Gastroesophageal sphincter (tissue), 4 donors: ENCODE measurements at regions not wholly inside any gene's neighbourhood (a gene's known extent, or its start where the extent isn't known, plus 50 kb on each side); places are given as distances from the start of the nearest gene placed in this dataset.

Experiments used
- ATAC-seq: fragments of 150-250 bp; one replicate; pipeline ENCODE4 v1.9.1; 2016; ENCODE audit warnings: mild to moderate bottlenecking, moderate library complexity
- H3K27ac ChIP-seq, 4 donors: fragments of 200-600 bp; sonication (generic) in 3 of 4; 1 replicate in 3 of 4; 2 replicates in 1 of 4; pipeline ENCODE4 v1.5.1; 2016 to 2019
- H3K27me3 ChIP-seq: fragments of 200-600 bp; sonication (generic); one replicate; pipeline ENCODE4 v1.5.1; 2019
- H3K36me3 ChIP-seq, 2 donors: fragments of 200-600 bp; sonication (generic); one replicate each; pipeline ENCODE4 v1.5.1; 2019; ENCODE audit warnings: control low read depth in 1 of 2
- H3K4me1 ChIP-seq, 3 donors: fragments of 200-600 bp; sonication (generic); 1 replicate in 2 of 3; 2 replicates in 1 of 3; pipeline ENCODE4 v1.5.1; 2016 to 2019; ENCODE audit warnings: control low read depth in 2 of 3
- H3K4me3 ChIP-seq, 2 donors: fragments of 200-600 bp; sonication (generic); one replicate each; pipeline ENCODE4 v1.5.1; 2019; ENCODE audit warnings: mild to moderate bottlenecking in 1 of 2, moderate library complexity in 1 of 2
- H3K9me3 ChIP-seq, 3 donors: fragments of 200-600 bp; sonication (generic); one replicate each; pipeline ENCODE4 v1.5.1; 2017 to 2019; ENCODE audit warnings: control low read depth in 2 of 3
- EP300 ChIP-seq: sonication (generic); formaldehyde crosslinking; IDR thresholded peaks from one replicate; pipeline ENCODE4 v1.6.1; 2017; ENCODE audit warnings: antibody characterized with exemption, mild to moderate bottlenecking
- POLR2A ChIP-seq, 2 donors: fragments of 450-650 bp; IDR thresholded peaks; one replicate each; pipeline ENCODE4 v1.6.1; 2017; ENCODE audit warnings: antibody characterized with exemption in 2 of 2, mild to moderate bottlenecking in 2 of 2, moderate library complexity in 1 of 2
- POLR2AphosphoS5 ChIP-seq: sonication (generic); formaldehyde crosslinking; IDR thresholded peaks from one replicate; pipeline ENCODE4 v1.6.1; 2017; ENCODE audit warnings: antibody characterized with exemption
- WGBS, 2 donors: methylation state at CpG; one replicate each; pipeline ENCODE4 v1.1.5; 2018; ENCODE audit warnings: low coverage in 1 of 2; 5-methylcytosine and 5-hydroxymethylcytosine counted together
- TF ChIP-seq, protein P1 (sequence below), 4 experiments: fragments of 200-600 bp in 2 of 4; fragments of 450-650 bp in 2 of 4; sonication (generic) in 1 of 4; IDR thresholded peaks; one replicate each; pipeline ENCODE4 v1.5.1; 2017 to 2019; ENCODE audit warnings: antibody characterized with exemption in 4 of 4, mild to moderate bottlenecking in 2 of 4, moderate library complexity in 2 of 4

DNA sequence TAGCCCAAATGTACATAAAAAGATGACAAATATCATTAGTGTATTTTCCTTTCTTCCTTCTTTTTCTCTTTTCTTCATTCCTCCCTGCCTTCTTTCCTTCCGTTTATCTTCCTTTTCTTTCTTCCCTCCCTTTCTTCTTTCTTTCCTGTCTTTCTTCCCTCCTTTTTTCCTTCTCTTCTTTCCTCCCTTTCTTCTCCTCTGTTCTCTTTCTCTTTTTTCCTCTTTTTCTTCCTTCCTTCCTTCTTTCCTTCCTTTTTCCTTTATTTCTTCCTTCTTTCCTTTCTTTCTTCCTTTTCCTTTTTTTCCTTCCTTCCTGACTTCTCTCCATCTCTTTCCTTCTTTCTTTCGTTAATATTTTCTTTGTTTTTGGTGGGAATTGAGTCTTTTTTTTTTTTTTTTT lies 256.9 kb upstream of the CNTNAP5 start:
- no peaks in the 10 kb centered on the region for H3K36me3 ChIP-seq
- H3K4me3 ChIP-seq: no peak overlapping the region
- WGBS, 2 donors: 93% methylated on average over 2 of the region's 2 CpGs; no CpG with 5 or more reads in 1 of the 2 donors
- no peaks in the 10 kb centered on the region for H3K27me3 ChIP-seq
- ATAC-seq: no peak
- no peaks in the 10 kb centered on the region for H3K9me3 ChIP-seq
- TF ChIP-seq POLR2A (IDR thresholded peaks at IDR 0.05) (no peak), POLR2AphosphoS5 (no peak), EP300 (no peak)
- TF ChIP-seq, protein P1, sequence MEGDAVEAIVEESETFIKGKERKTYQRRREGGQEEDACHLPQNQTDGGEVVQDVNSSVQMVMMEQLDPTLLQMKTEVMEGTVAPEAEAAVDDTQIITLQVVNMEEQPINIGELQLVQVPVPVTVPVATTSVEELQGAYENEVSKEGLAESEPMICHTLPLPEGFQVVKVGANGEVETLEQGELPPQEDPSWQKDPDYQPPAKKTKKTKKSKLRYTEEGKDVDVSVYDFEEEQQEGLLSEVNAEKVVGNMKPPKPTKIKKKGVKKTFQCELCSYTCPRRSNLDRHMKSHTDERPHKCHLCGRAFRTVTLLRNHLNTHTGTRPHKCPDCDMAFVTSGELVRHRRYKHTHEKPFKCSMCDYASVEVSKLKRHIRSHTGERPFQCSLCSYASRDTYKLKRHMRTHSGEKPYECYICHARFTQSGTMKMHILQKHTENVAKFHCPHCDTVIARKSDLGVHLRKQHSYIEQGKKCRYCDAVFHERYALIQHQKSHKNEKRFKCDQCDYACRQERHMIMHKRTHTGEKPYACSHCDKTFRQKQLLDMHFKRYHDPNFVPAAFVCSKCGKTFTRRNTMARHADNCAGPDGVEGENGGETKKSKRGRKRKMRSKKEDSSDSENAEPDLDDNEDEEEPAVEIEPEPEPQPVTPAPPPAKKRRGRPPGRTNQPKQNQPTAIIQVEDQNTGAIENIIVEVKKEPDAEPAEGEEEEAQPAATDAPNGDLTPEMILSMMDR (IDR thresholded peaks at IDR 0.05): no peak
- H3K27ac ChIP-seq: no peak overlapping the region
- no peaks in the 10 kb centered on the region for H3K4me1 ChIP-seq

DNA sequence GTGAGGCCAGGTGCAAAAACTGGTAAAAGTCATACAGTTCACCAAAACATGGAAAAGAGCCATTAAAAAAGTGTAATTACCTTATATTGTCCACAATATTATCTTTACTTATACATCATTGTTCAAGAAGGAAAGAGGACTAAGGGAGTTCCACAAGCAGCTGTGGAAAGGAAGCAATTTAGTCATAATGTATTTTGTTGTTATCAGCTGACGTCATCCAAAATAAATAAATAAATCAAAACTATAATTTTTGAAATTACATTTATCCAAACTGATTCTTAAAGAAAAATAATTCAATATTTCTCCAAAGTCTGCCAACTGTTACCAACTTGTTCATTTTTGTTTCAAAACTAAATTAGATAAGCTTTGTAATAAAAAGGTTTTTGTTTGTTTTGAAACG lies 256.1 kb upstream of the CNTNAP5 start:
- 61 to 88% methylated on average over 2 of the region's 2 CpGs for WGBS, 2 donors
- Histone ChIP-seq H3K36me3 (no peaks in the 10 kb centered on the region), H3K27ac (no peak overlapping the region), H3K9me3 (no peaks in the 10 kb centered on the region), H3K27me3 (no peaks in the 10 kb centered on the region), H3K4me3 (no peak overlapping the region), H3K4me1 (no peaks in the 10 kb centered on the region)
- no peak for TF ChIP-seq EP300
- TF ChIP-seq, protein P1 (IDR thresholded peaks at IDR 0.05): no peak
- no peak for TF ChIP-seq POLR2AphosphoS5
- no peak for TF ChIP-seq POLR2A (IDR thresholded peaks at IDR 0.05)
- ATAC-seq: no peak

DNA sequence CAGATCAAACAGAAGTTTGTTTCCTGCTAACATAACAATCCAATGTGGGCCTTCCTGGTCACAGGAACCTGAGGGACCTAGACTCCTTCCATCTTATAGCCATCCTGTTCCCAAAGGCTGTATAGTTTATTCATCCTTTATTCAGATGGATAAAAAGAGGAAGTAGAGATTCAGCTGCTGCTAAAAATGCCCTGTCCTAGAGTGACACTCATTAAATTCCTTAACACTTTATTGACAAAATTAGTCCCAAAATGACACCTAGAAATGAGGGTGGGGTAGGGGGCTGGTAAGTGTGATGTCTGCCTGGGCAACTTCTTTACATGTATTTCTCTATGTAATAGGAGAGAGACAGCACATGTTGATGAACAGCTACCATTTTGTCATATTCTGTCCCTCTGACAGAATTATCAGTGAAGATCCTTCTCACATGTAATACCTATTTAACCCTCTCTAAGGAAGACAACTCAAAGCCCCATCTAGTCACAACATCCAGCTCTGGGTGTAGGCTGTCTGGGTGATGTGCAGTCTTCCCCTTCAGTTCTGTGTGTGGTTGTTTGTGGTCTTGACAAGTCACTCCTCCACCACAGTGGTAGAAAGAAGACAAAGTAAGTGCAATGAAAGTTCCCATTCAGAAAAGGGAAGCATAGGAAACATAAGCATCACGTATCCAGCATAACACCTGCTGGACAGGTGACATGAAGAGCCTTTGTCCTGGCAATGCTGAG lies 253.9 kb upstream of the CNTNAP5 start:
- H3K9me3 ChIP-seq: no peaks in the 10 kb centered on the region
- H3K27ac ChIP-seq: no peak overlapping the region
- TF ChIP-seq POLR2A (IDR thresholded peaks at IDR 0.05): no peak
- TF ChIP-seq, protein P1 (IDR thresholded peaks at IDR 0.05): no peak
- TF ChIP-seq EP300: no peak
- no peak for TF ChIP-seq POLR2AphosphoS5
- H3K4me3 ChIP-seq: no peak overlapping the region
- H3K36me3 ChIP-seq: no peaks in the 10 kb centered on the region
- H3K27me3 ChIP-seq: no peaks in the 10 kb centered on the region
- no peaks in the 10 kb centered on the region for H3K4me1 ChIP-seq
- WGBS, 2 donors: 50% methylated on average over 1 of the region's 1 CpG; no CpG with 5 or more reads in 1 of the 2 donors
- ATAC-seq: no peak

DNA sequence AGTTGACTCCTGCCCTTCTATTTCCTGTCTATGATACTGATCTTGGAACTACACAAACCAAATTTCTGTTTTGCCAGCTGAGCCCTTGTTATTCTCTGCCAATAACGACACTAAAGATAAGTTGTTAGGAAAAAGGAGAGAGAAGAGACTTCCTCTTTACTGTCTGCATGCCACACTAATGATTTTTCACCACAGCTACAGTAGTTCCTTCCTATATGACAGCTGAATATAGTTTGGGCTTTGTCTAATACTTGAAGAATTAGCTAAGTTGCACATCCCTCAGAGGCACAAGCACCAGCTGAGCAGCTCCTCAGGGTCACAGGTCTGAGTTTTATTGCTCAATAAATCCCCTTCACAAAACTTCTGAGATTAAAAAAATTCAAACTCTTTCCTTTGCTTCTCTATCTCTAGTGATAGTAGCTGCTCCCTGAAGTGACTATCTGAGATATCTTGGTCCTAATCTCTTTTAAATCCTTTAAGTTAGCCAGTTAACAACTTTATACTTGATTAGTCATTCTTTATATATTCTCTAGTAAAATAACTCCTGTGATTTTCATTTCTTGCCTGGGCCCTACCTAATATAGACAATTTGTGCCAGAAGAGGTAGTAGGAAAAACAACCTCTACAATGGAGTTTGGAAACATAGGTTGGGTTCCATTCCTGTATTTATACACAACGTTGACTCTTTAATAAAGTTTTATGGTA lies 253.0 kb upstream of the CNTNAP5 start:
- no peaks in the 10 kb centered on the region for H3K9me3 ChIP-seq
- H3K4me3 ChIP-seq: no peak overlapping the region
- ATAC-seq: no peak
- no peaks in the 10 kb centered on the region for H3K4me1 ChIP-seq
- no peak overlapping the region for H3K27ac ChIP-seq
- H3K27me3 ChIP-seq: no peaks in the 10 kb centered on the region
- no peaks in the 10 kb centered on the region for H3K36me3 ChIP-seq
- WGBS, 2 donors: 62 to 75% methylated on average over 2 of the region's 2 CpGs
- TF ChIP-seq, protein P1 (IDR thresholded peaks at IDR 0.05): no peak
- TF ChIP-seq POLR2A (IDR thresholded peaks at IDR 0.05) (no peak), EP300 (no peak), POLR2AphosphoS5 (no peak)

DNA sequence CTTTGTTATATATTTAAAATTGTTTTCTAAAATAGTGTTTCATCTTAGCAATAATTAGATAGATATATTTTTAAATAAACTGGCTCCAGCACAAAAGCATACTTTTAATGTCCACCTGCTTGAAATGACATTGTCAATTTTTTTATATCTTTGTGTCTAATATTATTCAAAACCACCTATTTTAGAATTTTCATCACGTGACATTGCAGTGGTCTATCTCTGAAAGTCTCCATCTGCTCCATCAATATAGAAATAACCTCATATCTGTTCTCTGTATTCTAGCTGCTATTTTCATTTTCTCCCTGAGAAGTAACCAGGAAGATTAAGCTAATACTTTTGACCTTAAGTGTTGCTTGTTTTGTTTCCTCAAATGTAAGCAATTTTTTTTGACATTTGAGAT lies 248.0 kb upstream of the CNTNAP5 start:
- TF ChIP-seq POLR2A (IDR thresholded peaks at IDR 0.05): no peak
- no peak for TF ChIP-seq POLR2AphosphoS5
- TF ChIP-seq, protein P1 (IDR thresholded peaks at IDR 0.05): no peak
- TF ChIP-seq EP300: no peak
- no peaks in the 10 kb centered on the region for H3K36me3 ChIP-seq
- no peak overlapping the region for H3K27ac ChIP-seq
- 70 to 77% methylated on average over 1 of the region's 1 CpG for WGBS, 2 donors
- ATAC-seq: no peak
- H3K9me3 ChIP-seq: no peaks in the 10 kb centered on the region
- H3K4me1 ChIP-seq: no peaks in the 10 kb centered on the region
- H3K4me3 ChIP-seq: no peak overlapping the region
- H3K27me3 ChIP-seq: no peaks in the 10 kb centered on the region
